ENCODE measurements at regions not wholly inside any gene's neighbourhood (a gene's known extent, or its start where the extent isn't known, plus 50 kb on each side); places are given as distances from the start of the nearest gene placed in this dataset.

- no peak for TF ChIP-seq CTCF (IDR thresholded peaks at IDR 0.05)
- no peak for TF ChIP-seq POLR2A (IDR thresholded peaks at IDR 0.05)
These were observed 336.7 kb downstream of the FAM170A start for GRCh38 chr5:119966028-119966427.
